ENCODE measurements at regions not wholly inside any gene's neighbourhood (a gene's known extent, or its start where the extent isn't known, plus 50 kb on each side); places are given as distances from the start of the nearest gene placed in this dataset.

- Histone ChIP-seq H3K27ac (ENCODE audit: low read length) (no peak overlapping the region), H3K36me3 (ENCODE audit: control insufficient read depth in 1 of 2, insufficient read depth in 2 of 2, low read length in 2 of 2) (no peaks in the 10 kb centered on the region), H3K9me3 (ENCODE audit: control insufficient read depth in 1 of 2, low read length in 2 of 2) (no peaks in the 10 kb centered on the region), H3K4me1 (ENCODE audit: control insufficient read depth in 1 of 2, insufficient read depth in 2 of 2, low read length in 2 of 2) (peaks cover 0 to 4% of the 10 kb centered on the region in 2 donors), H3K27me3 (ENCODE audit: low read depth, low read length) (no peaks in the 10 kb centered on the region), H3K4me3 (ENCODE audit: low read depth in 1 of 2, low read length in 2 of 2) (no peak overlapping the region)
These were observed 273.5 kb upstream of the PCSK5 start for GRCh38 chr9:75616841-75617566.

- Histone ChIP-seq H3K4me1 (ENCODE audit: control insufficient read depth in 1 of 2, insufficient read depth in 2 of 2, low read length in 2 of 2) (no peaks in the 10 kb centered on the region), H3K27me3 (ENCODE audit: low read depth, low read length) (no peaks in the 10 kb centered on the region), H3K4me3 (ENCODE audit: low read depth in 1 of 2, low read length in 2 of 2) (no peak overlapping the region), H3K9me3 (ENCODE audit: control insufficient read depth in 1 of 2, low read length in 2 of 2) (no peaks in the 10 kb centered on the region), H3K27ac (ENCODE audit: low read length) (no peak overlapping the region), H3K36me3 (ENCODE audit: control insufficient read depth in 1 of 2, insufficient read depth in 2 of 2, low read length in 2 of 2) (no peaks in the 10 kb centered on the region)
These were observed 267.0 kb upstream of the PCSK5 start for GRCh38 chr9:75623462-75623861.

GRCh38 chr9:75624998-75625397 is 265.5 kb upstream of the PCSK5 start:
- H3K9me3 ChIP-seq (ENCODE audit: control insufficient read depth in 1 of 2, low read length in 2 of 2) = no peaks in the 10 kb centered on the region
- H3K36me3 ChIP-seq (ENCODE audit: control insufficient read depth in 1 of 2, insufficient read depth in 2 of 2, low read length in 2 of 2) = no peaks in the 10 kb centered on the region
- H3K4me1 ChIP-seq (ENCODE audit: control insufficient read depth in 1 of 2, insufficient read depth in 2 of 2, low read length in 2 of 2) = no peaks in the 10 kb centered on the region
- H3K27me3 ChIP-seq (ENCODE audit: low read depth, low read length) = no peaks in the 10 kb centered on the region
- no peak overlapping the region for H3K27ac ChIP-seq (ENCODE audit: low read length)
- no peak overlapping the region for H3K4me3 ChIP-seq (ENCODE audit: low read depth in 1 of 2, low read length in 2 of 2)

- H3K27me3 ChIP-seq (ENCODE audit: low read depth, low read length) = no peaks in the 10 kb centered on the region
- no peaks in the 10 kb centered on the region for H3K4me1 ChIP-seq (ENCODE audit: control insufficient read depth in 1 of 2, insufficient read depth in 2 of 2, low read length in 2 of 2)
- H3K4me3 ChIP-seq (ENCODE audit: low read depth in 1 of 2, low read length in 2 of 2) = no peak overlapping the region
- H3K9me3 ChIP-seq (ENCODE audit: control insufficient read depth in 1 of 2, low read length in 2 of 2) = no peaks in the 10 kb centered on the region
- no peak overlapping the region for H3K27ac ChIP-seq (ENCODE audit: low read length)
- H3K36me3 ChIP-seq (ENCODE audit: control insufficient read depth in 1 of 2, insufficient read depth in 2 of 2, low read length in 2 of 2) = no peaks in the 10 kb centered on the region
These were observed 263.6 kb upstream of the PCSK5 start for GRCh38 chr9:75626860-75627259.

GRCh38 chr9:75628952-75629351 is 261.5 kb upstream of the PCSK5 start:
- Histone ChIP-seq H3K4me1 (ENCODE audit: control insufficient read depth in 1 of 2, insufficient read depth in 2 of 2, low read length in 2 of 2) (no peaks in the 10 kb centered on the region), H3K4me3 (ENCODE audit: low read depth in 1 of 2, low read length in 2 of 2) (no peak overlapping the region), H3K36me3 (ENCODE audit: control insufficient read depth in 1 of 2, insufficient read depth in 2 of 2, low read length in 2 of 2) (no peaks in the 10 kb centered on the region), H3K27me3 (ENCODE audit: low read depth, low read length) (no peaks in the 10 kb centered on the region), H3K9me3 (ENCODE audit: control insufficient read depth in 1 of 2, low read length in 2 of 2) (no peaks in the 10 kb centered on the region), H3K27ac (ENCODE audit: low read length) (no peak overlapping the region)

- Histone ChIP-seq H3K36me3 (ENCODE audit: control insufficient read depth in 1 of 2, insufficient read depth in 2 of 2, low read length in 2 of 2) (no peaks in the 10 kb centered on the region), H3K4me1 (ENCODE audit: control insufficient read depth in 1 of 2, insufficient read depth in 2 of 2, low read length in 2 of 2) (no peaks in the 10 kb centered on the region), H3K27me3 (ENCODE audit: low read depth, low read length) (no peaks in the 10 kb centered on the region), H3K27ac (ENCODE audit: low read length) (no peak overlapping the region), H3K4me3 (ENCODE audit: low read depth in 1 of 2, low read length in 2 of 2) (no peak overlapping the region), H3K9me3 (ENCODE audit: control insufficient read depth in 1 of 2, low read length in 2 of 2) (no peaks in the 10 kb centered on the region)
These were observed 256.9 kb upstream of the PCSK5 start for GRCh38 chr9:75633451-75634057.

- H3K4me1 ChIP-seq (ENCODE audit: control insufficient read depth in 1 of 2, insufficient read depth in 2 of 2, low read length in 2 of 2) = no peaks in the 10 kb centered on the region
- no peaks in the 10 kb centered on the region for H3K36me3 ChIP-seq (ENCODE audit: control insufficient read depth in 1 of 2, insufficient read depth in 2 of 2, low read length in 2 of 2)
- H3K27me3 ChIP-seq (ENCODE audit: low read depth, low read length) = no peaks in the 10 kb centered on the region
- no peaks in the 10 kb centered on the region for H3K9me3 ChIP-seq (ENCODE audit: control insufficient read depth in 1 of 2, low read length in 2 of 2)
- no peak overlapping the region for H3K4me3 ChIP-seq (ENCODE audit: low read depth in 1 of 2, low read length in 2 of 2)
- H3K27ac ChIP-seq (ENCODE audit: low read length) = no peak overlapping the region
These were observed 253.9 kb upstream of the PCSK5 start for GRCh38 chr9:75636427-75637045.

GRCh38 chr9:75639971-75640610 is 250.4 kb upstream of the PCSK5 start:
- Histone ChIP-seq H3K27me3 (ENCODE audit: low read depth, low read length) (no peaks in the 10 kb centered on the region), H3K4me1 (ENCODE audit: control insufficient read depth in 1 of 2, insufficient read depth in 2 of 2, low read length in 2 of 2) (no peaks in the 10 kb centered on the region), H3K36me3 (ENCODE audit: control insufficient read depth in 1 of 2, insufficient read depth in 2 of 2, low read length in 2 of 2) (no peaks in the 10 kb centered on the region), H3K27ac (ENCODE audit: low read length) (no peak overlapping the region), H3K9me3 (ENCODE audit: control insufficient read depth in 1 of 2, low read length in 2 of 2) (no peaks in the 10 kb centered on the region), H3K4me3 (ENCODE audit: low read depth in 1 of 2, low read length in 2 of 2) (no peak overlapping the region)

- Histone ChIP-seq H3K4me1 (ENCODE audit: control insufficient read depth in 1 of 2, insufficient read depth in 2 of 2, low read length in 2 of 2) (no peaks in the 10 kb centered on the region), H3K36me3 (ENCODE audit: control insufficient read depth in 1 of 2, insufficient read depth in 2 of 2, low read length in 2 of 2) (no peaks in the 10 kb centered on the region), H3K9me3 (ENCODE audit: control insufficient read depth in 1 of 2, low read length in 2 of 2) (no peaks in the 10 kb centered on the region), H3K27ac (ENCODE audit: low read length) (no peak overlapping the region), H3K27me3 (ENCODE audit: low read depth, low read length) (no peaks in the 10 kb centered on the region), H3K4me3 (ENCODE audit: low read depth in 1 of 2, low read length in 2 of 2) (no peak overlapping the region)
These were observed 248.0 kb upstream of the PCSK5 start for GRCh38 chr9:75642522-75642921.

- no peaks in the 10 kb centered on the region for H3K4me1 ChIP-seq (ENCODE audit: control insufficient read depth in 1 of 2, insufficient read depth in 2 of 2, low read length in 2 of 2)
- H3K4me3 ChIP-seq (ENCODE audit: low read depth in 1 of 2, low read length in 2 of 2) = no peak overlapping the region
- H3K27ac ChIP-seq (ENCODE audit: low read length) = no peak overlapping the region
These were observed 245.8 kb upstream of the PCSK5 start for GRCh38 chr9:75644649-75645048.

GRCh38 chr9:75648034-75648433 is 242.4 kb upstream of the PCSK5 start:
- H3K27me3 ChIP-seq (ENCODE audit: low read depth, low read length) = no peaks in the 10 kb centered on the region
- no peak overlapping the region for H3K27ac ChIP-seq (ENCODE audit: low read length)
- H3K36me3 ChIP-seq (ENCODE audit: control insufficient read depth in 1 of 2, insufficient read depth in 2 of 2, low read length in 2 of 2) = no peaks in the 10 kb centered on the region
- H3K4me1 ChIP-seq (ENCODE audit: control insufficient read depth in 1 of 2, insufficient read depth in 2 of 2, low read length in 2 of 2) = no peaks in the 10 kb centered on the region
- H3K4me3 ChIP-seq (ENCODE audit: low read depth in 1 of 2, low read length in 2 of 2) = no peak overlapping the region
- no peaks in the 10 kb centered on the region for H3K9me3 ChIP-seq (ENCODE audit: control insufficient read depth in 1 of 2, low read length in 2 of 2)

More at GRCh38 chr9:75644649-75645048, 245.8 kb upstream of the PCSK5 start:
- no peaks in the 10 kb centered on the region for H3K27me3 ChIP-seq (ENCODE audit: low read depth, low read length)
- H3K36me3 ChIP-seq (ENCODE audit: control insufficient read depth in 1 of 2, insufficient read depth in 2 of 2, low read length in 2 of 2) = no peaks in the 10 kb centered on the region
- no peaks in the 10 kb centered on the region for H3K9me3 ChIP-seq (ENCODE audit: control insufficient read depth in 1 of 2, low read length in 2 of 2)
